Cardiac fibroblast (primary cell): ENCODE measurements at regions not wholly inside any gene's neighbourhood (a gene's known extent, or its start where the extent isn't known, plus 50 kb on each side); places are given as distances from the start of the nearest gene placed in this dataset.

Experiments used
- DNase-seq, 2 donors: peaks; one replicate each; pipeline versions ENCODE4 v3.0.0 to v3.0.0-alpha.2; 2010; ENCODE audit warnings: low read depth in 2 of 2
- H3K4me3 ChIP-seq, 2 donors: replicated peaks in 1 of 2; 1 replicate in 1 of 2; 2 replicates in 1 of 2; pipeline ENCODE4 v1.5.1; 2011; ENCODE audit warnings: low read depth in 2 of 2, low read length in 2 of 2, mild to moderate bottlenecking in 2 of 2, moderate library complexity in 1 of 2
- TF ChIP-seq, protein P1 (sequence below): IDR thresholded peaks from one replicate; pipeline ENCODE4 v1.5.1; 2011; ENCODE audit warnings: low read depth, mild to moderate bottlenecking, low read length, inconsistent platforms

DNA sequence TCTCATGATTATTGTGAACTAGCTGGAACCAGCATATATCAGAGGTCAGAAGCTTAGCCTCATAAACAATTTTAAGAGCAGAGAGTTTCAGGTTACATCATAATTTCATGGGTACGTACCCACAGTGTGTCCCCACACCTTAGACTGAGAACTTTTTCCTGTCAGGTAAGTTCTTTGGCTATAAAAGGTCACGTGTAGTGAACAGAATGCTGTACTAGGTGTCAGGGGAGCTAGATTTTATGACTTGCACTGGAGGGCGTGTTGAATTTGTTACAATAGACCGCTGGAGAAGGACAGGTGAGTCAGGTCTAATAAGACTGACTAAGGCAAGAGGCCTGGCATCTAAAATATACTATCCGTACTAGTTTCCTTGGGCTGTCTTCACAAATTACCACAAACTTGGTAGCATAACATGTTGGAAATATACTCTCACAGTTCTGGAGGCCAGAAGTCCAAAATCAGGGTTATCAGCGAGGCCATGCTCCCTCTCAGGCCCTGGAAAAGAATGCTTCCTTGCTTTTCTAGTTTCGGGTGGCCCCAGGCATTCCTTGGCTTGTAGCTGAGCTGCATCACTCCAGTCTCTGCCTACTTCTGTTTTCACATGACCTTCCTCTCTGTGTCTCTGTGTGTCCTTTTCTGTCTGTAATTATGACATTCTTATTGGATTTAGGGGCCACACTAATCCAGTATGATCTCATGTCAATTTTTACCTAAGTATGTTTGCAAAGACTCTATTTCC lies 512.0 kb upstream of the NR3C2 start:
- H3K4me3 ChIP-seq = no peak overlapping the region
- no peak for DNase-seq
- TF ChIP-seq, protein P1, sequence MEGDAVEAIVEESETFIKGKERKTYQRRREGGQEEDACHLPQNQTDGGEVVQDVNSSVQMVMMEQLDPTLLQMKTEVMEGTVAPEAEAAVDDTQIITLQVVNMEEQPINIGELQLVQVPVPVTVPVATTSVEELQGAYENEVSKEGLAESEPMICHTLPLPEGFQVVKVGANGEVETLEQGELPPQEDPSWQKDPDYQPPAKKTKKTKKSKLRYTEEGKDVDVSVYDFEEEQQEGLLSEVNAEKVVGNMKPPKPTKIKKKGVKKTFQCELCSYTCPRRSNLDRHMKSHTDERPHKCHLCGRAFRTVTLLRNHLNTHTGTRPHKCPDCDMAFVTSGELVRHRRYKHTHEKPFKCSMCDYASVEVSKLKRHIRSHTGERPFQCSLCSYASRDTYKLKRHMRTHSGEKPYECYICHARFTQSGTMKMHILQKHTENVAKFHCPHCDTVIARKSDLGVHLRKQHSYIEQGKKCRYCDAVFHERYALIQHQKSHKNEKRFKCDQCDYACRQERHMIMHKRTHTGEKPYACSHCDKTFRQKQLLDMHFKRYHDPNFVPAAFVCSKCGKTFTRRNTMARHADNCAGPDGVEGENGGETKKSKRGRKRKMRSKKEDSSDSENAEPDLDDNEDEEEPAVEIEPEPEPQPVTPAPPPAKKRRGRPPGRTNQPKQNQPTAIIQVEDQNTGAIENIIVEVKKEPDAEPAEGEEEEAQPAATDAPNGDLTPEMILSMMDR = no peak

DNA sequence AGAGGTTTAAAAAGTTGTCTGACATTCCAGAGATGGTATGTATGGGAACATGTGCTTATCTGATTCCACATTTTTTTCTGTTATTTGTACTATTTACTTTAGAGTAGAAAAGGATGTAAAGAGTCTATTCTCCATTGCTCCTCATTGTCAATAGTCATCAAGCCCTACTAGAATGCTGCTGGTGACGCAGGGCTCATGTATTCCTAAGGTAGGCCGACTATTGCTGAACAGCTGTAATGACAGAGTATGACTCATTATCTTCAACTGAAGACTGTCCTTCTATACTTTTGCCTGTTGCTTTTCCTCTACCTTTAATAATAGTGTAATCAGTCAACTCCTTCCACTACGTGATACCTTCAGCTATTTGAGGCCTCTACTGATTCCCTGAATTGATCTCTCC lies 509.1 kb upstream of the NR3C2 start:
- TF ChIP-seq, protein P1 = no peak
- peak in 1 of 2 donors; percentile 4 for DNase-seq
- no peak overlapping the region for H3K4me3 ChIP-seq

DNA sequence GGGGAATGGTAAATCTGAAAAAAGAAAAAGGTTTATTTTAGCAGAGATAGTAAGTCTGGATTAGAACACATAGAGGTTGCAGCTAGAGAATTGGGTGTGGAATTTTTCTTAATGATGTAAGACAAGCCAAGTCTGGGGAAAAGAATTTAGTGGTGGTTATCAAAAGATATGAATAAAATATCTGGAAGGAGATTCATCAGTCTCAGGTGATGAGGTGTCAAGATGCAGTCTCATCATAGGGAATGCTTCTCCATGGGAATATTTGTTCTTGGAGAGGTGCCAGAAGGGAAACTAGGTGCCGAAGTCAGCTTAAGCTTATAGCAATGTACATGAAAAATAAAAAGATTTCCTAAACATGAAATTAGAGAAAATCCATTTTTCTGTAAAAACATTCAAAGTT lies 504.1 kb upstream of the NR3C2 start:
- no peak overlapping the region for H3K4me3 ChIP-seq
- no peak for DNase-seq
- TF ChIP-seq, protein P1 = no peak

DNA sequence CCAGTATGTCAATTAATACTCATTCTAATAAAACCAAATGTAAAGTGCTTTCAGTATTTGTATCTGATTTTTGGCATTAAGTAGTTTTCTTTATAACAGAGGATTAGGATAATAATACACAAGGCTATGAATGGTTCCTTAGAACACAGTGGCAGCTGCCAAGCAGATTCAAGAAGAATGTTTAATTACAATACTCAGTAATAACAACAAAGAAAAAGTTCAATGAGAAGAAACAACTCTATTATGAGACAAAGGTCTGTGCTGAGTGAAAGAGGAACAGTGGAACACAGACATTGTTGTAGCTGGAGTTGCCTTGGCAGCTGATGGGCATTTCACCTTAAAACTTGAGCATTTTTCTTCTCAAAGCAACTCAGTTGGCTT lies 502.6 kb upstream of the NR3C2 start:
- no peak overlapping the region for H3K4me3 ChIP-seq
- no peak for DNase-seq
- TF ChIP-seq, protein P1 = no peak

DNA sequence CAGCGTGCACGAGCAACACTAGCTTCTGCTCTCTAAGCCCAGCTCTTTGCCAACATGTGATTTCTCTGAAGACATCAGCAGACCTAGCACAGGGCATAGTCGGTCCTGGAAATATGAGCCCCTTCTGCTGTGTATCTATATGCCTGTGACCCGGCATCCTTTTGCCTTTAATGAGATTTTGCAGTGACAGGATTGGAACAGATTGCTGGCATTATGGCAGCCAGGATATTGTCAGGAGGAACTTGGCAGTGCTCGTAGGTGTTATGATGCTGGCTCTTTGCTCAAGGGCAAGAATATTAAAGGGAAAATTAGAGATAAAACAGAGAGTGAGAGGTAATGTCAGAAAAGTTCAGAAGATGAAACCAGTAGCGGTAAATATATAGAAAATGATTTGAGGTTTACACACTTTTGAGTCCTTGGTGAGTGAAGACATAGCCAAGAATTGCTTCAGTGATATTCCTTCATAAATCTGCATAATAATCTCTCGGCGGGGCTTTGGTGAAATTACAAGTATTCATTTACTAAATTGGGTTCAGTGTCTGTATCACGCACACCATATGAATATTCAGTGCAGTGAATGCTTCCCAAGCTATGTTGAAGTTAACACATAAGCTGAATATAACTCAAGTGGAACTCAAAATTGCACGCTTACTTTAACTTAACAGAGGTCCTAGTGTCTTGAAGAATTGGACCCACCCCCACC lies 502.1 kb upstream of the NR3C2 start:
- TF ChIP-seq, protein P1 = no peak
- no peak for DNase-seq
- H3K4me3 ChIP-seq = no peak overlapping the region

DNA sequence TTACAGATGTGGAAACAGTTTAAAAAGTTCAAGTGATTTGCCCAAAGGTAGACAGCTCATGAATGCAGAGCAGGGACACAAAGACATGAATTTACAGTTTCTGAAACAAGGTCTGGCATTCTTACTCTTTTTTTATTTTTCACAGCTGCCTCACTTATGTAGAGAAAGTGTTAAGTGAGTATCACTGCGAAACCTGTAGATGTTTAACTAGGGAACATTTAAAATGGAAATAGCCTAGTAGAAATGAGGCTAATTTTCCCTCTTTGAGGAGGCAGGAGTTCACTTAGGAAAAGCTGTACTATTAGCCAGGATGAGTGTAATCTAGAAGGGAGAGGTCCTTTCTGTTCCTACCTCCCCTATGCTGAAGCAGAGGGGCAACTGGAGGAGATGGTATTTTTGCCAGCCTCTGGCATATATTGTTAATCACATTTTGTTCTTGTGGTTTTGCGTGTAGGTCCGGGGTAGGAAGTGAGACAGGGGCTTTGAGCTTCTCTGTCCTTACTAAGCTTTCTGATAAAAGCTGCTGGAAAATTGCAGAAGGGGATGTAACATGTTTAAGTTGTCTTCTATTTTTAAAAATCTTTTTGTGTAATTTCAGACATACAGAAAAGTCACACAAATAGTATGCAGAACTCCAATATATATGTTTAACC lies 492.8 kb upstream of the NR3C2 start:
- no peak overlapping the region for H3K4me3 ChIP-seq
- DNase-seq = no peak
- TF ChIP-seq, protein P1 = no peak
